ENCODE measurements at regions not wholly inside any gene's neighbourhood (a gene's known extent, or its start where the extent isn't known, plus 50 kb on each side); places are given as distances from the start of the nearest gene placed in this dataset.
"Not testable (repeated sequence)": the region's sequence is repeated elsewhere in the genome, so short reads cannot be mapped to it uniquely, and the experiment has no call there.

DNA sequence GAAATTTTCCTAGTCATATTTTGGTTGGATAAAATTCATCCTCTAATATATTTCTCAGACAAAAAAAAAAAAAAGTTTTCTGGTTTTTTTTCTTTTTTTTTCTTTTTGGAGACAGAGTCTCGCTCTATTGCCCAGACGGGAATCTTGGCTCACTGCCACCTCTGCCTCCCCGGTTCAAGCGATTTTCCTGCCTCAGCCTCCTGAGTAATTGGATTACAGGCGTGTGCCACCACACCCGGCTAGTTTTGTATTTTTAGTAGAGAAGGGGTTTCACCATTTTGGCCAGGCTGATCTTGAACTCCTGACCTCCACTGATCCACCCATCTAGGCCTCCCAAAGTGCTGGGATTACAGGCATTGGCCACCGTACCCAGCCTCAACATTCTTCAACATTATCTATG is 432.7 kb upstream of the PABPC4L start:
- no peaks in the 10 kb centered on the region for H3K4me1 ChIP-seq
- H3K36me3 ChIP-seq = no peaks in the 10 kb centered on the region
- H3K27me3 ChIP-seq = no peaks in the 10 kb centered on the region
- intact Hi-C loops (cut with DNase I) = no loop called here
- TF ChIP-seq EP300 (IDR thresholded peaks at IDR 0.05) (no peak), POLR2A (IDR thresholded peaks at IDR 0.05; ENCODE audit: low read depth) (no peak), POLR2AphosphoS5 (IDR thresholded peaks at IDR 0.05) (no peak)
- TF ChIP-seq, protein P1, sequence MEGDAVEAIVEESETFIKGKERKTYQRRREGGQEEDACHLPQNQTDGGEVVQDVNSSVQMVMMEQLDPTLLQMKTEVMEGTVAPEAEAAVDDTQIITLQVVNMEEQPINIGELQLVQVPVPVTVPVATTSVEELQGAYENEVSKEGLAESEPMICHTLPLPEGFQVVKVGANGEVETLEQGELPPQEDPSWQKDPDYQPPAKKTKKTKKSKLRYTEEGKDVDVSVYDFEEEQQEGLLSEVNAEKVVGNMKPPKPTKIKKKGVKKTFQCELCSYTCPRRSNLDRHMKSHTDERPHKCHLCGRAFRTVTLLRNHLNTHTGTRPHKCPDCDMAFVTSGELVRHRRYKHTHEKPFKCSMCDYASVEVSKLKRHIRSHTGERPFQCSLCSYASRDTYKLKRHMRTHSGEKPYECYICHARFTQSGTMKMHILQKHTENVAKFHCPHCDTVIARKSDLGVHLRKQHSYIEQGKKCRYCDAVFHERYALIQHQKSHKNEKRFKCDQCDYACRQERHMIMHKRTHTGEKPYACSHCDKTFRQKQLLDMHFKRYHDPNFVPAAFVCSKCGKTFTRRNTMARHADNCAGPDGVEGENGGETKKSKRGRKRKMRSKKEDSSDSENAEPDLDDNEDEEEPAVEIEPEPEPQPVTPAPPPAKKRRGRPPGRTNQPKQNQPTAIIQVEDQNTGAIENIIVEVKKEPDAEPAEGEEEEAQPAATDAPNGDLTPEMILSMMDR (IDR thresholded peaks at IDR 0.05) = no peak
- WGBS = 81% methylated on average over 7 of the region's 7 CpGs
- DNase-seq (ENCODE audit: extremely low spot score) = no peak
- no peak overlapping the region for H3K4me3 ChIP-seq
- H3K9me3 ChIP-seq = no peaks in the 10 kb centered on the region
- no peak overlapping the region for H3K27ac ChIP-seq (replicated peaks in 1 of 4)

DNA sequence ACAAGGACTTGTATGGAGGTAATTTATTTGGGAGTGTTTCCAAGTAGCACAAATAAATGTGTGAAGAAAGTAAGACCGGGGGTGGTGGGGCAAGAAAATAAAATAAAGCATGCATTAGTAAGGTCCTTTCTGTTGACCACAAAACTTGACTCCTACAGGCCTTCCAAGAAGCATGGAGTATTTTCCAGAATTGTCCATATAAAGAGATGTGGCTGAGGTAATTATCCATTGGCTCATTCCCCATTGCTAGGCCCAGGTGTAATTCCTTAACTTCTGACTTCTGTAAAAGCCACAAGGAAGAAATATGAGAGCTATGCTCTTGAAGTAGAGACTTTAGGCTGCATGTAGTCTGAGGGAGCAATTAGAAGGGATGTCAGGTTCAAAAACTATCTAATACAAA is 430.5 kb upstream of the PABPC4L start:
- H3K9me3 ChIP-seq = no peaks in the 10 kb centered on the region
- no peaks in the 10 kb centered on the region for H3K36me3 ChIP-seq
- H3K27ac ChIP-seq (replicated peaks in 1 of 4) = no peak overlapping the region
- intact Hi-C loops (cut with DNase I) = no loop called here
- H3K27me3 ChIP-seq = no peaks in the 10 kb centered on the region
- WGBS = 90% methylated on average over 1 of the region's 1 CpG
- no peak for DNase-seq (ENCODE audit: extremely low spot score)
- no peak overlapping the region for H3K4me3 ChIP-seq
- no peak for TF ChIP-seq POLR2AphosphoS5 (IDR thresholded peaks at IDR 0.05)
- TF ChIP-seq EP300 (IDR thresholded peaks at IDR 0.05) = no peak
- TF ChIP-seq, protein P1 (IDR thresholded peaks at IDR 0.05) = no peak
- no peak for TF ChIP-seq POLR2A (IDR thresholded peaks at IDR 0.05; ENCODE audit: low read depth)
- H3K4me1 ChIP-seq = peaks cover 0 to 9% (median 7%) of the 10 kb centered on the region in 4 donors

DNA sequence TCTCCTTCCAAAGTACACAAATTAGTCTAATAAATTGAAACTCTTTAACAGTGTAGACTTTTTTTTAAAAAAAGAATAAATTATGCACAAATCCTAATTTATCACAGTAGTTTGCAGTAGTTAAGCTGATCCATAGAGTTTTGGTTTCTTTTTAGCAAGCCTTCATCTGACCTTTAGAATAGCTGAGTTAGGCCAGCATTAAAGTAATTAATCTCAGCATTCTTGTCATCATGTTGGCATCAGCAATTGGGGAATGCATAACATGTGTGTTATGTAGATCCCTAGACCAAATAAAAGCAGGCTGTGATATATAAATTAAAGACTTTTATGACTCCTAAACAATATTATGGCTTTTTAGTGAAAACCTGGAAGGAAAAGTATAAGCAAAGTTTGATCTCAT is 426.5 kb upstream of the PABPC4L start:
- Histone ChIP-seq H3K36me3 (no peaks in the 10 kb centered on the region), H3K27ac (replicated peaks in 1 of 4) (no peak overlapping the region), H3K27me3 (no peaks in the 10 kb centered on the region), H3K9me3 (no peaks in the 10 kb centered on the region), H3K4me1 (peaks cover 0 to 9% (median 7%) of the 10 kb centered on the region in 4 donors), H3K4me3 (no peak overlapping the region)
- TF ChIP-seq POLR2AphosphoS5 (IDR thresholded peaks at IDR 0.05) = no peak
- TF ChIP-seq EP300 (IDR thresholded peaks at IDR 0.05) = no peak
- no peak for TF ChIP-seq POLR2A (IDR thresholded peaks at IDR 0.05; ENCODE audit: low read depth)
- TF ChIP-seq, protein P1 (IDR thresholded peaks at IDR 0.05) = no peak
- intact Hi-C loops (cut with DNase I) = no loop called here
- no peak for DNase-seq (ENCODE audit: extremely low spot score)

DNA sequence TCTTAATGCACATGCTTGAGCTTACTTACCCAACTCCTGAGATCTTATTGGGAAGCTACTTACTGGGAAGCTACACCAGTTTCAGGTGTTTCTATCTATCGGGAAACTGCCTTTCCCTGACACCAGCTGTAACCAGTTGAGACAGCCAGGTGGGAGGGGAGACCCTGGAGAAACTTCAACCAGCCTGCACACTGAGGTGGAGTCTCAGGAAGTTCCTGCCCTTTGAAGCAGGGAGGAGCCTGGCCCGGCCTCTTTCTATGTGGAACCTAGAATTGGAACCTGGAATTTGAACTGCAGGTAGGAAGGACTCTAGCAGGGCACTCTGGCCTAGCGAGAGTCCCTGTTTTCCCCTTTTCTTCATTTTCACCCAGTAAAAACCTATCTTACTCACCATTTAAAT is 425.8 kb upstream of the PABPC4L start:
- no peak for DNase-seq (ENCODE audit: extremely low spot score)
- H3K27me3 ChIP-seq = no peaks in the 10 kb centered on the region
- no peak overlapping the region for H3K27ac ChIP-seq (replicated peaks in 1 of 4)
- no peaks in the 10 kb centered on the region for H3K36me3 ChIP-seq
- H3K4me3 ChIP-seq = no peak overlapping the region
- H3K4me1 ChIP-seq = peaks cover 0 to 9% (median 7%) of the 10 kb centered on the region in 4 donors
- intact Hi-C loops (cut with DNase I) = no loop called here
- H3K9me3 ChIP-seq = no peaks in the 10 kb centered on the region
- TF ChIP-seq, protein P1 (IDR thresholded peaks at IDR 0.05) = no peak
- no peak for TF ChIP-seq POLR2AphosphoS5 (IDR thresholded peaks at IDR 0.05)
- TF ChIP-seq EP300 (IDR thresholded peaks at IDR 0.05) = no peak
- no peak for TF ChIP-seq POLR2A (IDR thresholded peaks at IDR 0.05; ENCODE audit: low read depth)
- WGBS = 92% methylated on average over 3 of the region's 3 CpGs

DNA sequence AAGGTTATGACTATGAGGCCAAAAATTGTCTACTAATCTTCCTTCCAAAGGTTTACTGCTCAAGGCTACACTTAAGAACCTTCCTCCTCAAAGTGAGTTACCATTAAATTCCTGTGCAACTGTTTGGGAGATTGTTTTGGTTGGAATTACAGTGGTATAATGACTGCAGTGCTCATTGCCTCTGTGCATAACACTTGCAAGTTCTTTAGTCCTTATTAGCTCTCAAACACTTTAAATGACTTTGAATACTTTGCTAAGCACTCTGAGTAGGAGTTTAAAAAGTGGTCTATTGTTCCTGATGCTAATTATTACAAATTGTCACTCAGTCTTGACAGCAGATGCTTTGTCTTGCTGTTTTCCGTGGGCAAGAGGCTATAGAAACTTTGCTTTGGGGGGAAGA is 422.8 kb upstream of the PABPC4L start:
- Histone ChIP-seq H3K27me3 (no peaks in the 10 kb centered on the region), H3K27ac (replicated peaks in 1 of 4) (no peak overlapping the region), H3K36me3 (no peaks in the 10 kb centered on the region), H3K9me3 (no peaks in the 10 kb centered on the region), H3K4me3 (no peak overlapping the region), H3K4me1 (peaks cover 0 to 9% (median 7%) of the 10 kb centered on the region in 4 donors)
- 50% methylated on average over 1 of the region's 1 CpG for WGBS
- TF ChIP-seq, protein P1 (IDR thresholded peaks at IDR 0.05) = no peak
- no peak for TF ChIP-seq EP300 (IDR thresholded peaks at IDR 0.05)
- no peak for TF ChIP-seq POLR2A (IDR thresholded peaks at IDR 0.05; ENCODE audit: low read depth)
- no peak for TF ChIP-seq POLR2AphosphoS5 (IDR thresholded peaks at IDR 0.05)
- no peak for DNase-seq (ENCODE audit: extremely low spot score)
- intact Hi-C loops (cut with DNase I) = no loop called here

DNA sequence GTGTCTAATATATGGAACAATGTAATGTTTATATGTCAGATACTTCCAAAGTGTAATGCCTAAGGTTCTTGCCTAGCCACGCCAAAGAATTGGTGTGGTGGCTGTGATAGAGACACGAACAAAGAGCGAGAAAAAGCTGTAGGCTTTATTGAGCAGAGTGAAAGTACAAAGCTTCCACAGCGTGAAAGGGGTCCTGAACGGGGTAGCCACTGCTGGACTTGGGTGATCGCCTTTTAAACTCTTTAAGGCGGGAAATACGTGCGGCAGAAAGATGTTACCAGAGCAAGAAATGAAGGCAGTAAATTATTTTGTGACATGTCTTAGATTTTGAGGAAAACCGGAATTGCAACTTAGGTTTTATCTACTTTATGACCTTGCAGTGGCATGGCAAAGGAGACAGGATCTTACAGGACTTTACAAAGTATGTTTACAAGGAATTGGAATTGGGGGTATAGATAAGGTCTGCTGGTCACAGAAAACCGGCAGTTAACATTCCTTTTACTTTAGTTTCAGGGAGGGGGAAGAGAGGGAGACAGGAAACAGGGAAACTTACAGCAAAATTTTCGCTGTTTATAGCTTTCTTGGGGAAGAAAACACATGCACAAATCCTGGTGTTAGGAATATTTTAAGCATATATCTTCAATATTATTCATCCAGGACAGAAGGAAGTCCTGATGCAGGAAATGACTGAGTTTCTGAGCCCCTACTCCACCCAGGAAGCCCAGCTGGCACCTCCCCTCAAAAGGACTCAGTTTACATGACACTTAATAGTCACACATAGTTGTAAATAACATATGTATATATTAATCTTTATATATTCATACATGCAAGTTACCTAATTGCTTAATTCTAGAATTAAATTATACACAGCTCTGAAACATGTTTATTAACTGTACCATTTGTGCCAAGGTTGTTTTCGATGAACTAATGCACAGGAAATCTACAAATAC is 421.3 kb upstream of the PABPC4L start:
- H3K4me3 ChIP-seq; H3K27ac ChIP-seq (replicated peaks in 1 of 4); DNase-seq (ENCODE audit: extremely low spot score); H3K9me3 ChIP-seq; H3K4me1 ChIP-seq; H3K36me3 ChIP-seq; intact Hi-C loops (cut with DNase I); H3K27me3 ChIP-seq: not testable (repeated sequence)
- WGBS = 93% methylated on average over 13 of the region's 13 CpGs
